NAMALWA (cell line): ENCODE measurements at regions not wholly inside any gene's neighbourhood (a gene's known extent, or its start where the extent isn't known, plus 50 kb on each side); places are given as distances from the start of the nearest gene placed in this dataset.
A peak's percentile ranks its signal among the peaks of the same experiment; 100 is the strongest.

Source experiments
- DNase-seq: peaks from one replicate; pipeline ENCODE4 v3.0.0-alpha.2; 2015; ENCODE audit warnings: low spot score

- DNase-seq, result no peak
Measured at GRCh38 chr18:73735836-73736235, 411.8 kb downstream of the FBXO15 start.

- no peak for DNase-seq
Measured at GRCh38 chr18:73733806-73734314, 413.8 kb downstream of the FBXO15 start.

DNA sequence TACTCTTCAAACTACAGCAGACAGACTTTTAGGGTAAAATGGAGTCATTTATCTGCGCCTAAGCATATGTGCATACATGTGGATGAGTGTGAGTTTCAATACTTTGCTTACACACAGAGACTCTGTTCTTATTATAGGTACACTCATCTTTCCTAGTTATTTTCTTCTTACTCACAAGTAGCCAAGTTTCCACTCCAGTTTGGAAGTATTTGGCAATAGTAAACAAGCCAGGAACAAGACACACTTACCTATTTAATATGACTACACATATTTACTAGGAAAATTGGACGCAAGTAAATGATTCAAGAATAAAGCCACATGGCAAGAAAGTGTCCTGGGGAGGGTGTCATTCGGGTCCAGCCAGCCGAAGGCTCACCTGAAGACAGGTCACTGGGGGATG is 414.3 kb downstream of the FBXO15 start:
- DNase-seq, result no peak

DNA sequence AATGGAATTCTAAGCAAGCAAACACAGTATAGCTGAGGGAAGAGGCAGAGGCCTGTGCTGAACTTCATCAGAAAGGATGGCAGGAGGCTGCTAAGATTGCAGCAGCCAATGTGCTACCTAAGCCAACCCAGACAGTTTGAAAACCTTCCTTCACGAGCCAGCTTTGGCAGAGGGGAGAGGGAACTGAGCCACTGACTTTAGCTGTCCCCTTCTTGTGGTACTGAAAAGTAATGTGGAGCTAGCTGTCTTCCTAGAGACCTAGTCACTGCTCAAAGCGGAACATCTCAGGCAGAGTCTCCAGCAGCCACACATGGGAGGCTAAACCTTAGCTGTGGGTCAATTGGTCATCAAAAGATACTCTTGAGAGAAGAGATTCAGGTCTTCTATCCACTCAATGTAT is 419.0 kb downstream of the FBXO15 start:
- no peak for DNase-seq

- no peak for DNase-seq
Measured at GRCh38 chr18:73724958-73725357, 422.7 kb downstream of the FBXO15 start.

GRCh38 chr18:73719611-73720010 is 428.0 kb downstream of the FBXO15 start:
- DNase-seq, result no peak

GRCh38 chr18:73717570-73717969 is 430.1 kb downstream of the FBXO15 start:
- DNase-seq, result no peak

DNA sequence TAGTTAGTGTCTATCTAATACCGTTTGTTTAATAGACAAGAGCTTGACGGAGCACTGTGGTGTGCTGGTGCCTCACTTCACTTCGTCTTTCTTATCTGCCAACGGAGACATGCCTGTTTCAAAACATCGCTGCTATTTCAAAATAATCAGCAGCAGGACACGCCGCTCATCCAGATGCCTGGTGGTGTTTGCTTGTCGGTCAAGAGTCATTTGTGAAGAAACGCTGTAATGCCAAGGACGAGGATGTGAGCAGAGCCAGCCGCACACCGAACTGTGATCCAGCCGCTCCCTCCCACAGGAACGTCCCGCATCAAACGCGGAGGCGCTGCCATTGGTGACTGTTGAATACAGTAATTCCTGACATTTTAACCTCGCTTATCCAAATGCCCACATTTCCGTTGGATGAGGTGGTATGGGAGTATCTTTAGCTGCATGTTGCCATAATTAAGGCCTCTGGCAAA is 432.4 kb downstream of the FBXO15 start:
- no peak for DNase-seq

GRCh38 chr18:73714466-73714865 is 433.2 kb downstream of the FBXO15 start:
- DNase-seq, result no peak

DNA sequence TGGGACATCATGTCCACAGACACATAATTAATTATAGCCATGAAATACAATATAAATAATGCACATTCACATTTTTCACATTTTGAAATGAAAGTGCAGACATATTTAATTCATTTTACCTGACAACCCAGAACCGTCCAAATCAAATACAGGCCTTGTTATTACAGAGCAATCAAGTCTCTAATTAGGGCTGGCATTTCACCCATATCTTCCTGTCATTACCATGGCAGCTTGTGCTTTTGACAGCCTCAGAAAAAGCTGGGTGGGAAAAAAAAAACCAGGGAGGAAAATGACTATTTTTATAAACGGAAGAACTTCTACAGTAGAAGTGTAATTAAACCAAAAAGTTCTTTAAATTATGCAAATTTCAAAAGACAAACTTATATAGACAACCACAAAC is 436.4 kb downstream of the FBXO15 start:
- DNase-seq, result no peak

- DNase-seq, result no peak
Measured at GRCh38 chr18:73708591-73708990, 439.0 kb downstream of the FBXO15 start.

DNA sequence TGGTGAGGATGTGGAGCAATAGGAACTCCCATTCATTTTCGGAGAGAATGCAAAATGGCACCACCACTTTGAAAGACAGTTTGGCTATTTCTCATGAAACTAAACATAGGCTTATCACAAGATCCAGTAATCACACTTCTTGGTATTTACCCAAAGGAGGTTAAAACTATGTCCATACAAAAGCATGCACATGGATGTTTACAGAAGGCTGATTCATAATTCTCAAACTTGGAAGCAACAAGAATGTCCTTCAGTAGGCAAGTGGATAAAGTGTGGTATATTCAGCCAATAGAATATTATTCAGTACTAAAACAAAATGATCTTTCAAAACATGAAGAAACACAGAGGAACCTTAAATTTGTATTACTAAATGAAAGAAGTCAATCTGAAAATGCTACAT is 440.6 kb downstream of the FBXO15 start:
- DNase-seq, result no peak

GRCh38 chr18:73697353-73697752 is 450.3 kb downstream of the FBXO15 start:
- DNase-seq, result no peak

- no peak for DNase-seq
Measured at GRCh38 chr18:73696698-73697097, 450.9 kb downstream of the FBXO15 start.

- no peak for DNase-seq
Measured at GRCh38 chr18:73696171-73696570, 451.5 kb downstream of the FBXO15 start.

DNA sequence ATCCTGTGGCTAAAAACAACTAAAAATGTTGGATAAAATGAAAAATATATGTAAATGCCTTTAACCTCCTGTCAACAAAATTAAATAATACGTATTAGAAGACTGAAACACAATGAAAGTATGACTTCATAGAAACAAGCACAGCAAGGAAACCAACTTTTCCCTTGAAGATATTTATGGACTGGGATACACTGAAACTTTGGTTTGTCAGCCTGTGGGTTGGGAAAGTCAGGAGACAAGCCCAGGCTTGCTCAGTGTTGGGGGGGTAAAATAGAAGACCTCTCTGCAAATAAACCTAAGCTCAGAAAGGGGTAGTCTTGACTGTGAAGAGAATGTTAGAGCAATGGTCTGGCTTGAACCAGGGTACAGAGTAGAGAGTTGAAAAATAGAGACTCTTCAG is 454.5 kb downstream of the FBXO15 start:
- DNase-seq, result no peak

DNA sequence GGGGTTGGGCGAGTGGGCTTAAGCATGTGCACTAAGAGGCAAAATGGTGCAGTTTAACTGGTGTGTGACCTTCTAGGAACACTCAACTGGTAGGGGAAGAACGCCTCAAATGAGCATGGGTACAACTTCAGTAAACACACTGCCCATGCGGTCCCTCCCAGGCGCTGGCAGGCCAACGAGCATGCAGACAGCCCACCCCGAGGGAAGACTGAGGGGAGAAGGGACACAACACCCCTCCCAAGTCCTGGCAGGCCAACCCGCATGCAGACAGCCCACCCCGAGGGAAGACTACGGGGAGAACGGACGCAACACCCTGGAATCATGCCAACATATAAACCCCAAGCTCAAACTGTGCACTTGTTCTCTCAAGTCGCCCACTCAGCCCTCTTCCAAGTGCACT is 456.0 kb downstream of the FBXO15 start:
- no peak for DNase-seq

DNA sequence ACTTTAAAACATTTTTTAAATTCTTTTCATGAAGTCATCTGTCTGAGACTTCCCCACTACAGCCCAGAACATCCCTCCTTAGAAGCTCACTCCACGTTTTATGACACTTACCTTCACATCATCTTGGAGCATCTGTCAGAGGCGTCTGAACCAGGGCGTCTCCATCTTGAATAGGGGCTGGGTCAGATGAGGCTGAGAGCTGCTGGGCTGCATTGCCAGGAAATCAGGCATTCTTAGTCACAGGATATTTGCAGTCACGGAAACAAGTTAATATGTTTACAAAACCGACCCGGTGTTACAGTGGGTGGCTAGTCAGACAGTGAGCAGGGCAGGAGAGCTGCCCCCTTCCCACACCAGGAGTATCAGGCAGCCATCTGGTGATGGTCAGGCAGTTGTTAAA is 456.5 kb downstream of the FBXO15 start:
- no peak for DNase-seq

DNA sequence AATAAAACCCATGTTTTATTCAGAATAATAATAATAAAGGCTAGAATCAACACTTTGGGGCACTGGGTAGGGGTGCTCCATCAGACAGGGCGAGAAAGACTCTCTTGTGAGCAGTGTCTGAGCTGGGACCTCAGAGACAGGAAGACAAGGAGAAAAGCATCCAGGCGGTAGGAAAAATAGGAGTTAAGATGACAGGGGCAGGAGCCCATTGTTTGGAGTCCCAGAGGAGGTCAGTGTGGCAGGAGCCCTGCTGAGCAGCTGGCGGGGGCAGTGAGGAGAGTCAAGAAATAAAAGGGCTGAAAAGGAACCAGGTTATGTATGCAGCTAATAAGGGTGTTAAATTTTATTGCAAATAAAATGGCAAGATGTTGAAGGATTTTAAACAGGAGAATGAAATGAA is 457.4 kb downstream of the FBXO15 start:
- DNase-seq, result no peak

- DNase-seq, result peak; percentile 2
Measured at GRCh38 chr18:73688851-73689711, 458.6 kb downstream of the FBXO15 start.

DNA sequence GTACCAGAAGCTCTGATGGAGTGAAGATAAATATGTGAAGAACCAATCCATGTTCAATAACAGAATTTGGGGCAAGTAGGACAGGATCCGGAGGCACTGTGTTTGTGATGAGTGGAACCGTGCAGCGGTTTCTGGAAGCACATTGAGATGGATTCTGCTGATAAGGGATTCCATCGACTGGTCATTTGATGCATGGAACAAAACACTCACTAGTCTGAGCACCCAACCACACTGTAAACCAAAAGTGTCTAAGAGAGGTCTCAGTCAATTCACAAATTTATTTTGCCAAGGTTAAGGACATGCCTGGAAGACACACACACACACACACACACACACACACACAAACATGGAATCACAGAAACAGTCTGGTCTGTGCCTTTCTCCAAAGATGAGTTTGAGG is 459.5 kb downstream of the FBXO15 start:
- no peak for DNase-seq

GRCh38 chr18:73684647-73685046 is 463.0 kb downstream of the FBXO15 start:
- DNase-seq, result no peak

DNA sequence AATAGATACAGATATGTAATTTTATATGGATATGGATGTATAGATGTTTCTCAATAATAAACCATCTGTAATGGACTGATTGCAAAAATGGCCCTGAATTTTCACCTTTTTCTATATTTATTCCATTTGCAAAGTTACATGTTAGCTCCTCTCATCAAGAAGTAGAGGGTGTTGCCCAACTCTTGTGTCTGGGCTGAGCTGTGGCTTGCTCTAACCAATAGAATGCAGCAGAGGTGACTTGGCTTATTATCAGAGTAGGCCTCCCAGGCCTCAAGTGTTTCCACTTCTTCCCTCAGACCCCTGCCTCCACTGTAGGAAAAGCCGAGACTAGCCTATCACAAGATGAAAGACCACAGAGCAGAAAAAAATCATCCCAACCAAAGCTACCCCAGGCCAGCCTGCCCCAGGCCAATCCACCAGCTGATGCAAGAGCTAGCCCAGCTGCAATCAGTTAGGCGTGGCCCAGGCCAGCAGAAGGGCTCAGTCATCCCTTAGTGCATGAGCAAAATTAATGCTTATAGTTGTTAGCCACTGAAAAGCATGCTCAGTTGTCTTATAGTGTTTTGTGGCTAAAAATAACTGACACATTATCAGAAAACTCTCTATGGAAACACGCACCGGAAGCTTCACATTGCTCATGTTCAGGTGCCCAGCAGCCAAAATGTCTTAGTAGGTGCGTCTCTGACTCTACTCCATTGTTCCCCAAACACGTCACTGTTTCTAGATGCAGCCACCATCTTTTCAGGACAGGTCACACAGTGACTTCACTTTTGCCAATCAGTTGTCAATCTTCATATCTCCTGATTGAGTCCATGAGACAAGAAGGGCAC is 464.0 kb downstream of the FBXO15 start:
- DNase-seq, result no peak
